CD14-positive monocyte (primary cell): ENCODE measurements at regions not wholly inside any gene's neighbourhood (a gene's known extent, or its start where the extent isn't known, plus 50 kb on each side); places are given as distances from the start of the nearest gene placed in this dataset.

Source experiments
- DNase-seq, 3 donors: peaks; one replicate each; pipeline ENCODE4 v3.0.0-alpha.2; 2011 to 2022
- H2AFZ ChIP-seq: 2 replicates; pipeline ENCODE4 v1.6.0; 2012; ENCODE audit warnings: mild to moderate bottlenecking, low read depth, low read length, inconsistent platforms; ENCODE audit not compliant: insufficient read depth, poor library complexity, severe bottlenecking
- H3K27ac ChIP-seq, 2 donors: 1 replicate in 1 of 2; 2 replicates in 1 of 2; pipeline ENCODE4 v1.5.1; 2012 to 2013; ENCODE audit warnings: low read length in 2 of 2, control low read depth in 1 of 2, inconsistent platforms in 1 of 2, low read depth in 1 of 2, mild to moderate bottlenecking in 1 of 2
- H3K27me3 ChIP-seq, 2 donors: one replicate each; pipeline versions ENCODE4 v1.6.0 to v1.6.1; 2011 to 2013; ENCODE audit warnings: low read length in 2 of 2; ENCODE audit not compliant: control insufficient read depth in 2 of 2, insufficient read depth in 2 of 2
- H3K36me3 ChIP-seq, 2 donors: replicated peaks in 1 of 2; 1 replicate in 1 of 2; 2 replicates in 1 of 2; pipeline versions ENCODE4 v1.5.1 to v1.6.1; 2012 to 2013; ENCODE audit warnings: low read length in 2 of 2, control low read depth in 1 of 2, inconsistent platforms in 1 of 2, mild to moderate bottlenecking in 1 of 2; ENCODE audit not compliant: insufficient read depth in 2 of 2, control insufficient read depth in 1 of 2
- H3K4me1 ChIP-seq, 2 donors: 1 replicate in 1 of 2; 2 replicates in 1 of 2; pipeline versions ENCODE4 v1.5.1 to v1.6.1; 2012 to 2013; ENCODE audit warnings: low read length in 2 of 2, control low read depth in 1 of 2, inconsistent platforms in 1 of 2, mild to moderate bottlenecking in 1 of 2, moderate library complexity in 1 of 2; ENCODE audit not compliant: insufficient read depth in 2 of 2, control insufficient read depth in 1 of 2
- H3K4me2 ChIP-seq: replicated peaks from 2 replicates; pipeline ENCODE3; 2012; ENCODE audit warnings: low read length, moderate library complexity, mild to moderate bottlenecking; ENCODE audit not compliant: poor library complexity, severe bottlenecking; ENCODE audit errors: extremely low read depth
- H3K4me3 ChIP-seq, 3 experiments: fragments of 200-600 bp in 1 of 3; sonication (generic) in 1 of 3; replicated peaks in 1 of 3; 1 replicate in 2 of 3; 2 replicates in 1 of 3; pipeline ENCODE4 v1.5.1; 2011 to 2013; ENCODE audit warnings: low read length in 3 of 3, mild to moderate bottlenecking in 3 of 3, control low read depth in 2 of 3, low read depth in 2 of 3, inconsistent platforms in 1 of 3, moderate library complexity in 1 of 3
- H3K79me2 ChIP-seq: 2 replicates; pipeline ENCODE4 v1.6.0; 2012; ENCODE audit warnings: mild to moderate bottlenecking, control low read depth, inconsistent platforms, low read length, moderate library complexity; ENCODE audit not compliant: insufficient read depth
- H3K9ac ChIP-seq: 2 replicates; pipeline ENCODE4 v1.6.0; 2017; ENCODE audit warnings: low read length, mild to moderate bottlenecking; ENCODE audit not compliant: insufficient read depth, poor library complexity, severe bottlenecking
- H3K9me3 ChIP-seq, 2 donors: replicated peaks in 1 of 2; 1 replicate in 1 of 2; 2 replicates in 1 of 2; pipeline versions ENCODE4 v1.5.1 to v1.6.1; 2012 to 2013; ENCODE audit warnings: low read length in 2 of 2, control low read depth in 1 of 2; ENCODE audit not compliant: control insufficient read depth in 1 of 2, insufficient read depth in 1 of 2
- H4K20me1 ChIP-seq: 2 replicates; pipeline ENCODE4 v1.6.0; 2012; ENCODE audit warnings: mild to moderate bottlenecking, low read length, control low read depth, moderate library complexity; ENCODE audit not compliant: insufficient read depth
- H3K27ac Mint-ChIP-seq, 7 donors: one replicate each; pipeline ENCODE4 v1.8.0; 2020; ENCODE audit warnings: mild to moderate bottlenecking in 7 of 7, mixed read lengths in 7 of 7, moderate library complexity in 6 of 7, inconsistent platforms in 2 of 7
- H3K27me3 Mint-ChIP-seq, 3 donors: one replicate each; pipeline ENCODE4 v1.8.0; 2021 to 2022; ENCODE audit warnings: low read depth in 3 of 3, mild to moderate bottlenecking in 3 of 3, mixed read lengths in 3 of 3, moderate library complexity in 3 of 3, inconsistent platforms in 1 of 3
- H3K36me3 Mint-ChIP-seq, 2 donors: one replicate each; pipeline ENCODE4 v1.8.0; 2020; ENCODE audit warnings: mixed read lengths in 2 of 2, inconsistent platforms in 1 of 2, mild to moderate bottlenecking in 1 of 2
- H3K4me1 Mint-ChIP-seq: one replicate; pipeline ENCODE4 v1.8.0; 2020; ENCODE audit warnings: mild to moderate bottlenecking, mixed read lengths
- H3K4me3 Mint-ChIP-seq, 2 donors: one replicate each; pipeline ENCODE4 v1.8.0; 2020; ENCODE audit warnings: mild to moderate bottlenecking in 2 of 2, mixed read lengths in 2 of 2, moderate library complexity in 1 of 2
- H3K9me3 Mint-ChIP-seq, 7 donors: one replicate each; pipeline ENCODE4 v1.8.0; 2020 to 2022; ENCODE audit warnings: mixed read lengths in 7 of 7, mild to moderate bottlenecking in 6 of 7, moderate library complexity in 6 of 7, inconsistent platforms in 2 of 7
- CTCF ChIP-seq: fragments of 200-600 bp; IDR thresholded peaks from one replicate; pipeline ENCODE4 v1.8.0; 2022; ENCODE audit warnings: antibody characterized with exemption, mild to moderate bottlenecking
- WGBS: methylation state at CpG from one replicate; pipeline ENCODE4 v1.1.5; 2013; ENCODE audit warnings: missing lambda C conversion rate; ENCODE audit not compliant: insufficient coverage; 5-methylcytosine and 5-hydroxymethylcytosine counted together
- intact Hi-C, 2 donors: fragments of 100-400 bp; cut with micrococcal nuclease; formaldehyde crosslinking; loops; one replicate each; pipeline versions ENCODE4 v1.15.0 to v1.15.1; 2023

GRCh38 chr5:67259548-67260215, 63.1 kb upstream of the CD180 start:
- H3K4me1 ChIP-seq, result no peaks in the 10 kb centered on the region
- H3K4me2 ChIP-seq, result no peak overlapping the region
- TF ChIP-seq CTCF, result no peak
- no peak overlapping the region for H2AFZ ChIP-seq
- Mint-ChIP-seq H3K36me3 (no peaks in the 10 kb centered on the region), H3K9me3 (peaks cover 0 to 2% (median 0%) of the 10 kb centered on the region in 7 donors), H3K4me1 (no peaks in the 10 kb centered on the region), H3K4me3 (no peak overlapping the region), H3K27me3 (no peaks in the 10 kb centered on the region), H3K27ac (no peak overlapping the region)
- no peaks in the 10 kb centered on the region for H3K9me3 ChIP-seq
- H3K27me3 ChIP-seq, result no peaks in the 10 kb centered on the region
- no peaks in the 10 kb centered on the region for H3K36me3 ChIP-seq
- H4K20me1 ChIP-seq, result no peaks in the 10 kb centered on the region
- no peaks in the 10 kb centered on the region for H3K79me2 ChIP-seq
- H3K27ac ChIP-seq, result no peak overlapping the region
- DNase-seq, result no peak
- WGBS, result 86% methylated on average over 1 of the region's 5 CpGs
- intact Hi-C loops, result no loop called here
- no peak overlapping the region for H3K9ac ChIP-seq
- H3K4me3 ChIP-seq, result no peak overlapping the region

DNA sequence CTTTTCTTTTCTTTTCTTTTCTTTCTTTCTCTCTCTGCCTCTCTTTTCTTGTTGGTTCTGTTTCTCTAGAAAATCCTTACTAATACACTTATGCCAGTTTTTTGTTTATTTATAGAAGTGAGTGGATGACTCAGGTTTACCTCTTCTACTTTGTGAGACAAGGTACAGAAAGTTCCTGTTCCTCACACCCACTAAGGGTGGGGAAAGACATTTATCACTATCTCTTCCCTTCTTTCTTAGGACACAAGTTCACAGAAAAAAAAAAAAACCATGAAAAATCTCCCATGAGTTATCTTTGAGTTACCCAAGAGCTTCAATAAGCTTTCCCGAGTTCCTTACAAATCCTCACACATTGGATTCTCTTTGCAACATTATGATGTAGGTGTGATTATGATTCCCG, 60.9 kb upstream of the CD180 start:
- Histone ChIP-seq H3K36me3 (no peaks in the 10 kb centered on the region), H4K20me1 (no peaks in the 10 kb centered on the region), H3K4me3 (no peak overlapping the region), H3K27me3 (no peaks in the 10 kb centered on the region), H3K27ac (no peak overlapping the region), H3K9me3 (peaks cover 0 to 8% of the 10 kb centered on the region in 2 donors), H3K4me1 (no peaks in the 10 kb centered on the region), H3K9ac (no peak overlapping the region), H3K4me2 (no peak overlapping the region), H2AFZ (no peak overlapping the region), H3K79me2 (no peaks in the 10 kb centered on the region)
- Mint-ChIP-seq H3K27ac (no peak overlapping the region), H3K4me3 (no peak overlapping the region), H3K4me1 (no peaks in the 10 kb centered on the region), H3K27me3 (no peaks in the 10 kb centered on the region), H3K9me3 (peaks cover 2 to 7% (median 4%) of the 10 kb centered on the region in 7 donors), H3K36me3 (no peaks in the 10 kb centered on the region)
- TF ChIP-seq CTCF, result no peak
- no CpG with 5 or more reads among the region's 2 CpGs for WGBS
- DNase-seq, result no peak
- intact Hi-C loops, result no loop called here
